Activated effector memory CD4-positive, alpha-beta T cell treated with anti-CD3 and anti-CD28 coated beads, Interleukin-2, amount 50 U/mL, for 16 hours (primary cell): ENCODE measurements at regions not wholly inside any gene's neighbourhood (a gene's known extent, or its start where the extent isn't known, plus 50 kb on each side); places are given as distances from the start of the nearest gene placed in this dataset.

Experiments
- DNase-seq: peaks from one replicate; pipeline ENCODE4 v3.0.0-alpha.2; 2020

DNA sequence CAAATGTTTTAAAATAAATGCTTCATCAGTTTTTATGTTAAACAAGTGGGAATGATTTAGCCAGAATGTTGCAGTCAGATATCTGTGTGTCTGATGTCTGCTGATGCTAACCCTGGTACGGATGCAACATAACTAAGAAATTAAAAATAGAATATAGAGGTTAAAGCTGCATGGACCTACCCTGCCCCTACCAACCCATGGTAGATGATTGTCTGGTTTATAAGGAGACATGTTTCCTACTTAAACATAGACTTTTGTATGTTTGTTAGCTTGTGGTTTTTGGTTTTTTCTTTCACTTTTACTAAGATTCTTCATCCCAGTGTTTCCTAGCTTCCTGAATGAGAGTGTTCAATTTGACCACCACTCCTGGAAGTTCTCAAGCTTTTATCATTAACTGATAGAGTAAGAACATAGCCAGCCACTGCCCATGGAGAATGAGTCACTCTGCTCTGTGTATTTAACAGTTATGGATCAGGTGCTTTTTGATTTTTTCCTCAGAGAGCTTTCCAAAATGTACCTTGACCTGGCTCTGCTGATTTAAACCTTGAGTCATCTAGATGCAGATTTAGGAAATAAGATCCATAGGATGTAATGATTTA lies 70.7 kb upstream of the VEPH1 start:
- DNase-seq = no peak

DNA sequence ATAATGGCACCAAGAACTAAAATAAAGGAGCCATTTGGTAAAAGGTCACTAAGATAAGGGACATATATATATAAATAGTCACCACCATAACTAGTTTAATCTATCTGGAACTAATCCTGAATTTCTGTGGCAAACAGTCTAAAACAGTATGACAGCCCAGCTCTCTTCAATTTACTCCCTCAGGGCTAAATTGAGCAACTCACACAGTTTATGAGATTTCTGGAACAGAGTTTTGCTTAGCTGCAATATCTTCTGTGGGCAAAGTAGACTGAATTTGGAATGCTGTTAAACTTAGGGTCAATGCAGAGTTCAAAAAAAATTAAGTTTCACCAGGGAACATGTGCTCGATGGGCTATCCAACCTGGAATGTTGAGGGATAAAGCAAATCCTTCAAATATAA lies 70.1 kb upstream of the VEPH1 start:
- no peak for DNase-seq

DNA sequence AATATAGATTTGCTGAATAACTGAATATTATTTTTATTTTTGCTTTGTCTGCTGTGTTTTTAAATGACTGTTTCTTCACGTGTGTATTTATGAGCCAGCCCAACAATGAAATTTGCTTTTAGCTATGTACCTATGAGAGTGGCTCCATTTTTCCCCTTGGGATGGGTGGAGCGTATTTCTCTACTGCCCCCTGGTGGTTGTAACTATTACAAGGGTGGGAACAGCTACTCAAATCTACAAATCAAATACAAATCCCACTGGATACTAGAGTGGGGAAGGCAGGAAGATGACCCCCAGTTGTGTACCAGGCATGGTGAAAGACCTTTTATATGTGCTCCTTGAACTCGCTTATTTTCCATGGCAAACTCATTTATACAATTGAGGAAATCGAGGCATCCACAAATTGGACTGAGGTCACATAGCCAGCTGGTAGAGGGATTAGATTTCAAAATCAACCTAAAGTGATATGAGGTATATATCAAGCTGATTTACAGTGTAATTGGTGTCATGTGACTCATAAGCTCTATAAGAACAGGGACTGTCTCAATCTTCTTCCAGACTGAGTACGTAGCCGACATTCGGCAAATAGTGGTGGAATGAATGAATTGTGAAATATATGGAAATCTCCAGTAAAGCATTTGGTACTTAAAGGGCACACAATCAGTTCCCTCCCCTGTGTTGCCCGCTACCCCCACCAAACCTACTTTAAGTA lies 69.5 kb upstream of the VEPH1 start:
- no peak for DNase-seq

DNA sequence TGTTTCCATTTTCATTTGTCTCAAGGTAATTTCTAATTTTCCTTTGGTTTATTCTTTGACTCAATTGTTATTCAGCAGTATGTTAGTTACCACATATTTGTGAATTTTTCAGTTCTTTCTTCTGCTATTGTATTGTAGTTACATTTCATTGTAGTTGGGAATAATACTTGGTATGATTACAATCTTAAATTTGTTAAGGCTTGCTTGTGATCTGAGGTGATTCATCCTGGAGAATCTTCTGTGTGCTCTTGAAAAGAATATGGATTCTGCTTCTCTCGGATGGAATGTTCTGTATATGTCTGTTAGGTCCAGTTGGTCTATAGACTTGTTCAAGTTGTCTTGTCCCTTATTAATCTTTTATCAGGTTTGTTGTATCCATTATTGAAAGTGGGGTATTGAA lies 63.4 kb upstream of the VEPH1 start:
- no peak for DNase-seq

DNA sequence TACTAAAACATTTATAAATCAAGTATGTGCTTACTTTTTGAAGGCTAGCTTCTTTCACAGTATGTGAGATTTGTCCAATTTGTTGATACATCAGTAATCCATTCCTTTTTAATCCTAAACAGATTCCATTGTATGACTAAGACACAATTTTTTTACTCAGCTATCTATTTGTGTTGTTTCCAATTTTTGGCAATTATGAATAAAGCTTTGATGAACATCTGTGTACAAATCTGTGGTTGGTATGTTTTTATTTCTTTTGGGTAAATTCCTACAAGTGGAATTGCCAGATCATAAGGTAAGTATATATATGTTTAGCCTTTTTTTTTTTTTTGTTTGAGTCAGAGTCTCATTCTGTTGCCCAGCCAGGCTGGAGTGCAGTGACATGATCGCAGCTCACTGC lies 56.2 kb upstream of the VEPH1 start:
- no peak for DNase-seq
